ENCODE measurements at regions not wholly inside any gene's neighbourhood (a gene's known extent, or its start where the extent isn't known, plus 50 kb on each side); places are given as distances from the start of the nearest gene placed in this dataset.

DNA sequence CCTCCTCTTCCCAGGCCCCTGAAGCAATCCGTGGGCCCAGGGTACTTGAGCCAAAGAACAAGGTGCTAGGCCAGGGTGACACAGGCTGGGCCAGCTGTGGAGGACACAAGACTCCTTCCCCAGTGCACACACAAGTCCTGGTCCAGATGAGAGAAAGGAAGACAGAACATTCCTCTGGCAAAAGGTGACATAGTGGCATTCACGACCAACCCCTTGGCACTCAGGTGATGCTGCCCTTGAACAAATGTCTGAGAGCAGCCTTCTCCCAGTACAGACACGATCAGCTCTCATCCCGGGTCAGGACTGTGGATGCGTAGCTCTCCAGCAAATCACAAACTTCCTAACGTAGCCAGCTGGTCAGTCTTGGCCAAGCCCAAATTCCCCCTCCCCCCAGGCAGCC lies 118.5 kb downstream of the OAT start:
- TF ChIP-seq POLR2A (IDR thresholded peaks at IDR 0.05): no peak
- TF ChIP-seq, protein P1, sequence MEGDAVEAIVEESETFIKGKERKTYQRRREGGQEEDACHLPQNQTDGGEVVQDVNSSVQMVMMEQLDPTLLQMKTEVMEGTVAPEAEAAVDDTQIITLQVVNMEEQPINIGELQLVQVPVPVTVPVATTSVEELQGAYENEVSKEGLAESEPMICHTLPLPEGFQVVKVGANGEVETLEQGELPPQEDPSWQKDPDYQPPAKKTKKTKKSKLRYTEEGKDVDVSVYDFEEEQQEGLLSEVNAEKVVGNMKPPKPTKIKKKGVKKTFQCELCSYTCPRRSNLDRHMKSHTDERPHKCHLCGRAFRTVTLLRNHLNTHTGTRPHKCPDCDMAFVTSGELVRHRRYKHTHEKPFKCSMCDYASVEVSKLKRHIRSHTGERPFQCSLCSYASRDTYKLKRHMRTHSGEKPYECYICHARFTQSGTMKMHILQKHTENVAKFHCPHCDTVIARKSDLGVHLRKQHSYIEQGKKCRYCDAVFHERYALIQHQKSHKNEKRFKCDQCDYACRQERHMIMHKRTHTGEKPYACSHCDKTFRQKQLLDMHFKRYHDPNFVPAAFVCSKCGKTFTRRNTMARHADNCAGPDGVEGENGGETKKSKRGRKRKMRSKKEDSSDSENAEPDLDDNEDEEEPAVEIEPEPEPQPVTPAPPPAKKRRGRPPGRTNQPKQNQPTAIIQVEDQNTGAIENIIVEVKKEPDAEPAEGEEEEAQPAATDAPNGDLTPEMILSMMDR (IDR thresholded peaks at IDR 0.05): no peak

Measured in Peyer's patch (tissue), 4 donors.